ENCODE measurements at regions not wholly inside any gene's neighbourhood (a gene's known extent, or its start where the extent isn't known, plus 50 kb on each side); places are given as distances from the start of the nearest gene placed in this dataset.

DNA sequence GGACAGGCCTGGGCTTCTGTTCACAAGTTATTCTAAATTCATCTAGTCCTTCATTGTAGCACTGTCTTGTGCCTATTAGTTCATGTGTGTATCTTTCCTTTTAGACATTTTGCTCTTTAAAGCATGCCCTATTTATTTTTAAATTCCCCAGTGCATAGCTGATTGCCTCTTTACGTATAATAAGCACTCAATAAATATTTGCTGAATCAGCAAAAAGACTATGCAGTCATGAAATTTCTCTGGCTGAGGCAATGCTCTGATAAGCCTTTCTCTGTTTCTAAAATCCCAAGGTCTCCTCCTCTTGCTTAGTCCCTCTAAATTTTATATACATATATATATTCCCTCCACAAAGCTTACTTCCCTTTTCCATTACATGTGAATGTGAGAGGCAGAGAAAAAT lies 315.9 kb upstream of the PCSK5 start:
- ChIA-PET CTCF (no interaction called here), POLR2A (no interaction called here)
- H3K9me3 Mint-ChIP-seq, result peaks cover 0 to 5% (median 0%) of the 10 kb centered on the region in 5 donors
- H3K4me3 ChIP-seq (ENCODE audit: low read length), result no peak overlapping the region
- H3K4me1 ChIP-seq (ENCODE audit: insufficient read depth, low read length), result no peaks in the 10 kb centered on the region
- peaks cover 0 to 1% of the 10 kb centered on the region in 2 donors for H3K27me3 Mint-ChIP-seq
- no peak overlapping the region for H3K4me3 Mint-ChIP-seq
- H3K4me1 Mint-ChIP-seq, result no peaks in the 10 kb centered on the region
- no peaks in the 10 kb centered on the region for H3K27me3 ChIP-seq (ENCODE audit: insufficient read depth, low read length, poor library complexity, severe bottlenecking)
- no peak for DNase-seq
- no peak overlapping the region for H3K27ac ChIP-seq (ENCODE audit: low read depth, low read length)
- H3K9me3 ChIP-seq (ENCODE audit: low read length), result no peaks in the 10 kb centered on the region
- no peaks in the 10 kb centered on the region for H3K36me3 ChIP-seq (ENCODE audit: insufficient read depth, low read length)
- no peaks in the 10 kb centered on the region for H3K36me3 Mint-ChIP-seq
- no peak overlapping the region for H3K27ac Mint-ChIP-seq

DNA sequence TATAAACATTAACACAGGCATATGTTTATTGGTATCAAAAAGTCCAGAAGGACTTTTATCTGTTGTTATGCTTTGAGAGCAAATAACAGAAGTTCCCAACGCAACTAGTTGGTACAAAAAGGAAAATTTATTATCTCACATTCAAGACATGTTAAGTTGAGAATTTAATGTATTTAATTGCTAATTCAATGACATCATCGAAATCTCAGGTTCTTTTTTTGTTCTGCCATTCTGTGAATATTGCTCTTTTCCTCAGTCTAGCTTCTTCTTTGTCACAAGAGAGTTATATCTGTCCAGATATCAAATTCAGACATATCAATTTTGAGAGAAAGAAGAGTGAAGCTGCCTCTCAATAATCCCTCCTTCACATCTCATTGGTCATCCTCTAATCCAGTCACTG lies 307.6 kb upstream of the PCSK5 start:
- ChIA-PET POLR2A (no interaction called here), CTCF (no interaction called here)
- Histone ChIP-seq H3K4me3 (ENCODE audit: low read length) (no peak overlapping the region), H3K36me3 (ENCODE audit: insufficient read depth, low read length) (no peaks in the 10 kb centered on the region), H3K4me1 (ENCODE audit: insufficient read depth, low read length) (no peaks in the 10 kb centered on the region), H3K27ac (ENCODE audit: low read depth, low read length) (no peak overlapping the region), H3K27me3 (ENCODE audit: insufficient read depth, low read length, poor library complexity, severe bottlenecking) (no peaks in the 10 kb centered on the region), H3K9me3 (ENCODE audit: low read length) (no peaks in the 10 kb centered on the region)
- no peaks in the 10 kb centered on the region for H3K36me3 Mint-ChIP-seq
- H3K4me1 Mint-ChIP-seq, result no peaks in the 10 kb centered on the region
- no peak overlapping the region for H3K27ac Mint-ChIP-seq
- no peak overlapping the region for H3K4me3 Mint-ChIP-seq
- no peaks in the 10 kb centered on the region for H3K27me3 Mint-ChIP-seq
- peaks cover 0 to 5% (median 0%) of the 10 kb centered on the region in 5 donors for H3K9me3 Mint-ChIP-seq
- no peak for DNase-seq

GRCh38 chr9:75588808-75589207 lies 301.7 kb upstream of the PCSK5 start:
- H3K4me3 ChIP-seq (ENCODE audit: low read length), result no peak overlapping the region
- no peaks in the 10 kb centered on the region for H3K4me1 ChIP-seq (ENCODE audit: insufficient read depth, low read length)
- Mint-ChIP-seq H3K4me3 (no peak overlapping the region), H3K27ac (no peak overlapping the region), H3K27me3 (peaks cover 0 to 1% of the 10 kb centered on the region in 2 donors), H3K4me1 (no peaks in the 10 kb centered on the region), H3K9me3 (peaks cover 0 to 3% (median 2%) of the 10 kb centered on the region in 5 donors), H3K36me3 (no peaks in the 10 kb centered on the region)
- no peak overlapping the region for H3K27ac ChIP-seq (ENCODE audit: low read depth, low read length)
- H3K27me3 ChIP-seq (ENCODE audit: insufficient read depth, low read length, poor library complexity, severe bottlenecking), result no peaks in the 10 kb centered on the region
- CTCF ChIA-PET, result no interaction called here
- POLR2A ChIA-PET, result no interaction called here
- H3K9me3 ChIP-seq (ENCODE audit: low read length), result no peaks in the 10 kb centered on the region
- H3K36me3 ChIP-seq (ENCODE audit: insufficient read depth, low read length), result no peaks in the 10 kb centered on the region
- no peak for DNase-seq

- Histone ChIP-seq H3K27me3 (ENCODE audit: insufficient read depth, low read length, poor library complexity, severe bottlenecking) (no peaks in the 10 kb centered on the region), H3K4me3 (ENCODE audit: low read length) (no peak overlapping the region), H3K27ac (ENCODE audit: low read depth, low read length) (no peak overlapping the region), H3K9me3 (ENCODE audit: low read length) (no peaks in the 10 kb centered on the region), H3K36me3 (ENCODE audit: insufficient read depth, low read length) (no peaks in the 10 kb centered on the region), H3K4me1 (ENCODE audit: insufficient read depth, low read length) (no peaks in the 10 kb centered on the region)
- CTCF ChIA-PET, result no interaction called here
- DNase-seq, result no peak
- H3K27me3 Mint-ChIP-seq, result peaks cover 0 to 1% of the 10 kb centered on the region in 2 donors
- H3K4me1 Mint-ChIP-seq, result no peaks in the 10 kb centered on the region
- no peaks in the 10 kb centered on the region for H3K36me3 Mint-ChIP-seq
- H3K4me3 Mint-ChIP-seq, result no peak overlapping the region
- peaks cover 0 to 5% (median 3%) of the 10 kb centered on the region in 5 donors for H3K9me3 Mint-ChIP-seq
- no peak overlapping the region for H3K27ac Mint-ChIP-seq
- POLR2A ChIA-PET, result no interaction called here
Measured at GRCh38 chr9:75589497-75589896, 301.0 kb upstream of the PCSK5 start.

- H3K27ac Mint-ChIP-seq, result no peak overlapping the region
- CTCF ChIA-PET, result no interaction called here
Measured at GRCh38 chr9:75591972-75592371, 298.5 kb upstream of the PCSK5 start.

DNA sequence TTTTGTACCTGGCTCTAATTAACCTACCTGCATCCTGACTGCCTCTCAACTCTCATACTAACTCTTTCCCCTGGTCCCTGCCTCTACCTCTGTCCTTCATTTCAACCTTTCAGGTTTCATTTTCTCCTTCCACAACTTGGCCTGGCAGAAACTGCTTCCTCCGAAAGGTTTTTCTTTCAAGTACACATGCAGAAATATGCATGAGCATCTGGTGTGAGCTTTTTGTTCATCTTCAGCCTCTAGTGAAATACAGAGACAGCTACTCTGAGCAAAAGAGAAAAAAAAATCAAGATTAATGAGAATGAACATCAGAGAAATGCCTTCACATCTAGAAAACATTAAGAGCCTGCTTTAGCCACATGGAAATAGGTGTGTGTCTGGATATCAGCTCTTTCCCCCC lies 297.9 kb upstream of the PCSK5 start:
- Histone ChIP-seq H3K9me3 (ENCODE audit: low read length) (no peaks in the 10 kb centered on the region), H3K27me3 (ENCODE audit: insufficient read depth, low read length, poor library complexity, severe bottlenecking) (no peaks in the 10 kb centered on the region), H3K27ac (ENCODE audit: low read depth, low read length) (no peak overlapping the region), H3K4me3 (ENCODE audit: low read length) (no peak overlapping the region), H3K36me3 (ENCODE audit: insufficient read depth, low read length) (no peaks in the 10 kb centered on the region), H3K4me1 (ENCODE audit: insufficient read depth, low read length) (no peaks in the 10 kb centered on the region)
- Mint-ChIP-seq H3K27ac (no peak overlapping the region), H3K4me1 (no peaks in the 10 kb centered on the region), H3K9me3 (peaks cover 0 to 5% (median 3%) of the 10 kb centered on the region in 5 donors), H3K27me3 (peaks cover 0 to 1% of the 10 kb centered on the region in 2 donors), H3K36me3 (no peaks in the 10 kb centered on the region), H3K4me3 (no peak overlapping the region)
- POLR2A ChIA-PET, result no interaction called here
- DNase-seq, result no peak
- CTCF ChIA-PET, result no interaction called here

More at GRCh38 chr9:75591972-75592371, 298.5 kb upstream of the PCSK5 start:
- no peaks in the 10 kb centered on the region for H3K4me1 ChIP-seq (ENCODE audit: insufficient read depth, low read length)
- Mint-ChIP-seq H3K4me3 (no peak overlapping the region), H3K27me3 (peaks cover 0 to 1% of the 10 kb centered on the region in 2 donors), H3K9me3 (peaks cover 0 to 5% (median 3%) of the 10 kb centered on the region in 5 donors), H3K4me1 (no peaks in the 10 kb centered on the region), H3K36me3 (no peaks in the 10 kb centered on the region)
- H3K36me3 ChIP-seq (ENCODE audit: insufficient read depth, low read length), result no peaks in the 10 kb centered on the region
- H3K27ac ChIP-seq (ENCODE audit: low read depth, low read length), result no peak overlapping the region
- no peak overlapping the region for H3K4me3 ChIP-seq (ENCODE audit: low read length)
- no peaks in the 10 kb centered on the region for H3K9me3 ChIP-seq (ENCODE audit: low read length)
- POLR2A ChIA-PET, result no interaction called here
- DNase-seq, result no peak
- H3K27me3 ChIP-seq (ENCODE audit: insufficient read depth, low read length, poor library complexity, severe bottlenecking), result no peaks in the 10 kb centered on the region

- H3K9me3 ChIP-seq (ENCODE audit: low read length), result no peaks in the 10 kb centered on the region
- no peak overlapping the region for H3K4me3 ChIP-seq (ENCODE audit: low read length)
- Mint-ChIP-seq H3K4me3 (no peak overlapping the region), H3K4me1 (no peaks in the 10 kb centered on the region), H3K36me3 (no peaks in the 10 kb centered on the region), H3K27ac (no peak overlapping the region), H3K27me3 (peaks cover 0 to 1% of the 10 kb centered on the region in 2 donors), H3K9me3 (peaks cover 0 to 5% (median 3%) of the 10 kb centered on the region in 5 donors)
- no peak for DNase-seq
- H3K36me3 ChIP-seq (ENCODE audit: insufficient read depth, low read length), result no peaks in the 10 kb centered on the region
- CTCF ChIA-PET, result no interaction called here
- H3K27me3 ChIP-seq (ENCODE audit: insufficient read depth, low read length, poor library complexity, severe bottlenecking), result no peaks in the 10 kb centered on the region
- H3K27ac ChIP-seq (ENCODE audit: low read depth, low read length), result no peak overlapping the region
- POLR2A ChIA-PET, result no interaction called here
- H3K4me1 ChIP-seq (ENCODE audit: insufficient read depth, low read length), result no peaks in the 10 kb centered on the region
Measured at GRCh38 chr9:75593920-75594319, 296.6 kb upstream of the PCSK5 start.

- Histone ChIP-seq H3K27me3 (ENCODE audit: insufficient read depth, low read length, poor library complexity, severe bottlenecking) (no peaks in the 10 kb centered on the region), H3K4me3 (ENCODE audit: low read length) (no peak overlapping the region), H3K4me1 (ENCODE audit: insufficient read depth, low read length) (no peaks in the 10 kb centered on the region), H3K9me3 (ENCODE audit: low read length) (no peaks in the 10 kb centered on the region), H3K36me3 (ENCODE audit: insufficient read depth, low read length) (no peaks in the 10 kb centered on the region), H3K27ac (ENCODE audit: low read depth, low read length) (no peak overlapping the region)
- Mint-ChIP-seq H3K27ac (no peak overlapping the region), H3K27me3 (no peaks in the 10 kb centered on the region), H3K4me3 (no peak overlapping the region), H3K4me1 (no peaks in the 10 kb centered on the region), H3K9me3 (peaks cover 0 to 4% (median 0%) of the 10 kb centered on the region in 5 donors), H3K36me3 (no peaks in the 10 kb centered on the region)
- CTCF ChIA-PET, result no interaction called here
- POLR2A ChIA-PET, result no interaction called here
- no peak for DNase-seq
Measured at GRCh38 chr9:75599126-75599525, 291.3 kb upstream of the PCSK5 start.

- no peaks in the 10 kb centered on the region for H3K9me3 Mint-ChIP-seq
- no peak overlapping the region for H3K27ac ChIP-seq (ENCODE audit: low read depth, low read length)
- no peaks in the 10 kb centered on the region for H3K27me3 Mint-ChIP-seq
- no peaks in the 10 kb centered on the region for H3K4me1 Mint-ChIP-seq
- no peaks in the 10 kb centered on the region for H3K27me3 ChIP-seq (ENCODE audit: insufficient read depth, low read length, poor library complexity, severe bottlenecking)
- ChIA-PET CTCF (no interaction called here), POLR2A (no interaction called here)
- no peaks in the 10 kb centered on the region for H3K36me3 Mint-ChIP-seq
- H3K4me3 Mint-ChIP-seq, result no peak overlapping the region
- H3K36me3 ChIP-seq (ENCODE audit: insufficient read depth, low read length), result no peaks in the 10 kb centered on the region
- H3K9me3 ChIP-seq (ENCODE audit: low read length), result no peaks in the 10 kb centered on the region
- no peaks in the 10 kb centered on the region for H3K4me1 ChIP-seq (ENCODE audit: insufficient read depth, low read length)
- DNase-seq, result no peak
- no peak overlapping the region for H3K4me3 ChIP-seq (ENCODE audit: low read length)
- no peak overlapping the region for H3K27ac Mint-ChIP-seq
Measured at GRCh38 chr9:75601280-75601679, 289.2 kb upstream of the PCSK5 start.
